CD4-positive, alpha-beta T cell (primary cell): ENCODE measurements at regions not wholly inside any gene's neighbourhood (a gene's known extent, or its start where the extent isn't known, plus 50 kb on each side); places are given as distances from the start of the nearest gene placed in this dataset.

Experiments used
- ATAC-seq: fragments of 200-7000 bp; cut with Tn5 transposase; one replicate; pipeline ENCODE4 v1.10.0; 2022; ENCODE audit warnings: mild to moderate bottlenecking; ENCODE audit not compliant: poor library complexity
- CTCF ChIA-PET: fragments of 350-600 bp; sonication (Branson Sonifier 250); formaldehyde crosslinking; loops from one replicate; lab custom pipeline; 2021; ENCODE audit warnings: antibody characterized with exemption, inconsistent platforms; lab: Charles Lee
- POLR2A ChIA-PET: fragments of 350-600 bp; sonication (Branson Sonifier 250); formaldehyde crosslinking; loops from one replicate; lab custom pipeline; 2021; ENCODE audit warnings: antibody characterized with exemption, inconsistent platforms; lab: Charles Lee
- DNase-seq, 14 experiments: peaks; one replicate each; pipeline ENCODE4 v3.0.0-alpha.2; 2013 to 2020; ENCODE audit warnings: mixed read lengths in 2 of 14
- H3K27ac ChIP-seq, 2 donors: one replicate each; pipeline versions ENCODE4 v1.5.1 to v1.7.0; 2013; ENCODE audit warnings: low read length in 2 of 2, low read depth in 1 of 2, mild to moderate bottlenecking in 1 of 2
- H3K27me3 ChIP-seq, 2 experiments: 1 replicate in 1 of 2; 2 replicates in 1 of 2; pipeline versions ENCODE4 v1.6.1 to v1.7.0; 2013; ENCODE audit warnings: low read length in 2 of 2, control low read depth in 1 of 2, mild to moderate bottlenecking in 1 of 2, moderate library complexity in 1 of 2; ENCODE audit not compliant: insufficient read depth in 2 of 2, control insufficient read depth in 1 of 2
- H3K36me3 ChIP-seq: one replicate; pipeline ENCODE4 v1.6.1; 2013; ENCODE audit warnings: low read length, control low read depth; ENCODE audit not compliant: insufficient read depth
- H3K4me1 ChIP-seq: one replicate; pipeline ENCODE4 v1.6.1; 2013; ENCODE audit warnings: low read length, control low read depth; ENCODE audit not compliant: insufficient read depth
- H3K4me3 ChIP-seq: one replicate; pipeline ENCODE4 v1.5.1; 2013; ENCODE audit warnings: mild to moderate bottlenecking, low read length, moderate library complexity
- H3K9me3 ChIP-seq, 2 experiments: 1 replicate in 1 of 2; 2 replicates in 1 of 2; pipeline versions ENCODE4 v1.6.1 to v1.7.0; 2013; ENCODE audit warnings: low read length in 2 of 2, mild to moderate bottlenecking in 2 of 2, control low read depth in 1 of 2, moderate library complexity in 1 of 2; ENCODE audit not compliant: control insufficient read depth in 1 of 2, insufficient read depth in 1 of 2
- H3K27ac Mint-ChIP-seq: one replicate; pipeline ENCODE4 v1.8.0; 2020; ENCODE audit warnings: mixed read lengths
- H3K27me3 Mint-ChIP-seq: one replicate; pipeline ENCODE4 v1.8.0; 2021; ENCODE audit warnings: mixed read lengths
- H3K36me3 Mint-ChIP-seq: one replicate; pipeline ENCODE4 v1.8.0; 2021; ENCODE audit warnings: low read depth, mixed read lengths
- H3K4me1 Mint-ChIP-seq: one replicate; pipeline ENCODE4 v1.8.0; 2021; ENCODE audit warnings: low read depth, mixed read lengths
- H3K4me3 Mint-ChIP-seq: one replicate; pipeline ENCODE4 v1.8.0; 2020; ENCODE audit warnings: mild to moderate bottlenecking, mixed read lengths
- H3K9me3 Mint-ChIP-seq: one replicate; pipeline ENCODE4 v1.8.0; 2020; ENCODE audit warnings: mixed read lengths
- intact Hi-C, 2 experiments: fragments of 100-400 bp; cut with DNase I in 1 of 2; cut with micrococcal nuclease in 1 of 2; formaldehyde crosslinking; loops; one replicate each; pipeline versions ENCODE4 v1.15.1 to v1.9.0; 2023 to 2025; cut with DNase I, micrococcal nuclease
- TF ChIP-seq, protein P1 (sequence below): fragments of 200-600 bp; IDR thresholded peaks from one replicate; pipeline ENCODE4 v1.8.0; 2022; ENCODE audit warnings: antibody characterized with exemption, mild to moderate bottlenecking

DNA sequence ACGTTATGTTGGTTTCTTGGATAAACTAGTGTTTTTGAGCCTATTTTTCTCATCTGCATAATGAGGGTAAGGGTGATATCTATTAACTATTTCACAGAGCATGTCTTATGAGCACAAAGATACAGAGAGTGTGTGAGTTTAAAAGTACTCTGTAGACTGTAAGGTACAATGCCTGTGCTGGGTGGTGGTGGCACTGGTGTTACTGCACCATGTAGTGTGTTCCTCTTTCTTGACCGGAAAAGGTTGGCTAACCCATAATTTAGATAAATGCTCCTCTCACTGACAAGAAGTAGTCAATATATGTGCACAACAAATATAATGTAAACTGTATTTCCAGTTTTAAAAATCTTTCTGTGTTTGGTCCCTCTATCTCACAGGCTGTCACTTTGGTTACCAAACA is 116.2 kb upstream of the MMS22L start:
- H3K9me3 ChIP-seq, result no peaks in the 10 kb centered on the region
- H3K4me1 ChIP-seq, result no peaks in the 10 kb centered on the region
- Mint-ChIP-seq H3K9me3 (no peaks in the 10 kb centered on the region), H3K27me3 (no peaks in the 10 kb centered on the region), H3K4me1 (no peaks in the 10 kb centered on the region), H3K27ac (no peak overlapping the region), H3K36me3 (no peaks in the 10 kb centered on the region), H3K4me3 (no peak overlapping the region)
- H3K4me3 ChIP-seq, result no peak overlapping the region
- DNase-seq (no peak), ATAC-seq (no peak)
- ChIA-PET CTCF (no interaction called here), POLR2A (no interaction called here)
- no peaks in the 10 kb centered on the region for H3K27me3 ChIP-seq
- no peaks in the 10 kb centered on the region for H3K36me3 ChIP-seq
- intact Hi-C loops, result no loop called here
- H3K27ac ChIP-seq, result no peak overlapping the region
- TF ChIP-seq, protein P1, sequence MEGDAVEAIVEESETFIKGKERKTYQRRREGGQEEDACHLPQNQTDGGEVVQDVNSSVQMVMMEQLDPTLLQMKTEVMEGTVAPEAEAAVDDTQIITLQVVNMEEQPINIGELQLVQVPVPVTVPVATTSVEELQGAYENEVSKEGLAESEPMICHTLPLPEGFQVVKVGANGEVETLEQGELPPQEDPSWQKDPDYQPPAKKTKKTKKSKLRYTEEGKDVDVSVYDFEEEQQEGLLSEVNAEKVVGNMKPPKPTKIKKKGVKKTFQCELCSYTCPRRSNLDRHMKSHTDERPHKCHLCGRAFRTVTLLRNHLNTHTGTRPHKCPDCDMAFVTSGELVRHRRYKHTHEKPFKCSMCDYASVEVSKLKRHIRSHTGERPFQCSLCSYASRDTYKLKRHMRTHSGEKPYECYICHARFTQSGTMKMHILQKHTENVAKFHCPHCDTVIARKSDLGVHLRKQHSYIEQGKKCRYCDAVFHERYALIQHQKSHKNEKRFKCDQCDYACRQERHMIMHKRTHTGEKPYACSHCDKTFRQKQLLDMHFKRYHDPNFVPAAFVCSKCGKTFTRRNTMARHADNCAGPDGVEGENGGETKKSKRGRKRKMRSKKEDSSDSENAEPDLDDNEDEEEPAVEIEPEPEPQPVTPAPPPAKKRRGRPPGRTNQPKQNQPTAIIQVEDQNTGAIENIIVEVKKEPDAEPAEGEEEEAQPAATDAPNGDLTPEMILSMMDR, result no peak

DNA sequence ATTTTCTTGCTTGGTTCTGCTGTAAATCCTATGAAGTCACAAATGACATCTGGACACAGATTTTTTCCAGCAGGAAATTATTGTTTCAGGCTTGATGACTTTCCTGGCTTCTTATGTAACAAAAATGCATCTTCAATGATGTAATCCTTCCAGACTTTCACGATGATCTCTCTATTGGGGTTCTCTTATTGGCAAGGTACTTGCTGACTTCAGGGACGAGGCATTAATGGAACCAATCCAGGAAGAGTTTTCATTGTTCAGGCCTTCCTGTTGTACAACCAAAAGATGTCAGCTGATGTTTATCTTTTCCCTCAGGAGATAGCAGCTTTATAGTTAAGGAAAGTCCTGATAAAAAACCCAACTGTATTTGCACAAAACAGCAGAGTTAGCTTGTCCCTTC is 118.5 kb upstream of the MMS22L start:
- Histone ChIP-seq H3K36me3 (no peaks in the 10 kb centered on the region), H3K4me1 (no peaks in the 10 kb centered on the region), H3K27ac (no peak overlapping the region), H3K27me3 (no peaks in the 10 kb centered on the region), H3K4me3 (no peak overlapping the region), H3K9me3 (no peaks in the 10 kb centered on the region)
- no peaks in the 10 kb centered on the region for H3K4me1 Mint-ChIP-seq
- peaks cover 7% of the 10 kb centered on the region for H3K27me3 Mint-ChIP-seq
- intact Hi-C loops, result no loop called here
- ChIA-PET CTCF (no interaction called here), POLR2A (no interaction called here)
- no peaks in the 10 kb centered on the region for H3K9me3 Mint-ChIP-seq
- TF ChIP-seq, protein P1, result no peak
- H3K4me3 Mint-ChIP-seq, result no peak overlapping the region
- DNase-seq (no peak), ATAC-seq (no peak)
- no peaks in the 10 kb centered on the region for H3K36me3 Mint-ChIP-seq
- no peak overlapping the region for H3K27ac Mint-ChIP-seq

DNA sequence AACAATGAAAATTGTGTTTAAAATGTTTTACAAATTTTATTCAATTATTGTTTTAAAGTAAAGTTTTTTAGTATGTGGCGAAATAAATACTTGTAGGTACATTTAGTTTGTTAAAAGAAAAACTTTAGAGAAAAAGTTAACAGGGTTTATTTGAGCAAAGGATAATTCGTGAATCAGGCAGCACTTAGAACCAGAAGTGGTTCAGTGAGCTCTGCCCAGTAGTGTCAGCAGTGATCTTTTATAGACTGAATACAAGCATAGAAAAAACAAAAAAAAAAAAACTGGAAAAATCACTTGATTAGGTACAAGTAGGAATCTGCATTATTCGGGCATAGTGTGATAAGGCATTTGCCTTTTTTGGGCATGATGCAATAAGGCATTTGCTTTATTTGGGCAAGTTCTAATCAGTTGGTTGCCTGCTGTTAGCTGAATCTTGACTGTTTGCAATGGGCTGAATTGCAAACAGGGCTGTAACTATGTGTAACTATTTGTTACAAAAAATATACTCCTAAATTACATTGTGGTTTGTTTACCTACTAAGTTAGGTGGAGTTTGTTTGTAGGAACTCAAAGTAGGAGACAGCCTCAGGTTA is 122.9 kb upstream of the MMS22L start:
- TF ChIP-seq, protein P1, result no peak
- Mint-ChIP-seq H3K27me3 (peaks cover 18% of the 10 kb centered on the region), H3K27ac (no peak overlapping the region), H3K4me1 (no peaks in the 10 kb centered on the region), H3K4me3 (no peak overlapping the region), H3K9me3 (no peaks in the 10 kb centered on the region), H3K36me3 (no peaks in the 10 kb centered on the region)
- Histone ChIP-seq H3K9me3 (no peaks in the 10 kb centered on the region), H3K36me3 (no peaks in the 10 kb centered on the region), H3K27me3 (no peaks in the 10 kb centered on the region), H3K27ac (no peak overlapping the region), H3K4me1 (no peaks in the 10 kb centered on the region), H3K4me3 (no peak overlapping the region)
- no peak for DNase-seq
- ChIA-PET POLR2A (no interaction called here), CTCF (no interaction called here)
- intact Hi-C loops, result no loop called here
- no peak for ATAC-seq
